ENCODE measurements at regions not wholly inside any gene's neighbourhood (a gene's known extent, or its start where the extent isn't known, plus 50 kb on each side); places are given as distances from the start of the nearest gene placed in this dataset.

DNA sequence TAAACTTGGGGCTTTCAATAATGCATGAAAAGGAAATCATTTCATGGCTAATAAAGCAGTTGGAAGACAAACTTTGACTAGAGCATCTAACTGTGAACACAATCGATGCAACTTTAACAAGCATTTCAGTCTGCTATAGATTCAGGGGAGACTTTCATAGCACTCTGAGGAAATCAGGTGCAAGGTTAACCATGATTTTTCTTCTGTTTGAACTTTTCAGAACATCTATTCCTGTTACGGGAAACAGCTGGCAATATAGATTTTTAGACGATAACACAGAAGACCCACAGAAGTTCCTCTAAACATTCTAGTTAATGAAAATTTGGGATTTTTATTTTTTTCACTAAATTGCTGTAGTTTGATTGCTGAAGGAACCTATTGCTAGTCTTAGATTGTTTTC, 177.3 kb downstream of the TRIM33 start:
- TF ChIP-seq NONO (IDR thresholded peaks at IDR 0.05; ENCODE audit: low read depth in 2 of 2, low read length in 1 of 2) (no peak), POLR2H (tag; IDR thresholded peaks at IDR 0.05; ENCODE audit: low read depth) (no peak), JUNB (CRISPR knock-in tag; conservative IDR thresholded peaks at IDR 0.05) (no peak), SMARCC2 (IDR thresholded peaks at IDR 0.05; ENCODE audit: low read depth) (no peak), KLF13 (tag; IDR thresholded peaks at IDR 0.05; ENCODE audit: borderline replicate concordance, low read depth) (no peak), HDAC2 (IDR thresholded peaks at IDR 0.05) (no peak), POLR2A (conservative IDR thresholded peaks at IDR 0.05) (no peak), SMC3 (conservative IDR thresholded peaks at IDR 0.05; ENCODE audit: insufficient read depth, low read depth, low read length) (no peak), MCM3 (IDR thresholded peaks at IDR 0.05) (no peak)
- TF ChIP-seq, protein P1, sequence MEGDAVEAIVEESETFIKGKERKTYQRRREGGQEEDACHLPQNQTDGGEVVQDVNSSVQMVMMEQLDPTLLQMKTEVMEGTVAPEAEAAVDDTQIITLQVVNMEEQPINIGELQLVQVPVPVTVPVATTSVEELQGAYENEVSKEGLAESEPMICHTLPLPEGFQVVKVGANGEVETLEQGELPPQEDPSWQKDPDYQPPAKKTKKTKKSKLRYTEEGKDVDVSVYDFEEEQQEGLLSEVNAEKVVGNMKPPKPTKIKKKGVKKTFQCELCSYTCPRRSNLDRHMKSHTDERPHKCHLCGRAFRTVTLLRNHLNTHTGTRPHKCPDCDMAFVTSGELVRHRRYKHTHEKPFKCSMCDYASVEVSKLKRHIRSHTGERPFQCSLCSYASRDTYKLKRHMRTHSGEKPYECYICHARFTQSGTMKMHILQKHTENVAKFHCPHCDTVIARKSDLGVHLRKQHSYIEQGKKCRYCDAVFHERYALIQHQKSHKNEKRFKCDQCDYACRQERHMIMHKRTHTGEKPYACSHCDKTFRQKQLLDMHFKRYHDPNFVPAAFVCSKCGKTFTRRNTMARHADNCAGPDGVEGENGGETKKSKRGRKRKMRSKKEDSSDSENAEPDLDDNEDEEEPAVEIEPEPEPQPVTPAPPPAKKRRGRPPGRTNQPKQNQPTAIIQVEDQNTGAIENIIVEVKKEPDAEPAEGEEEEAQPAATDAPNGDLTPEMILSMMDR (IDR thresholded peaks at IDR 0.05 in 2 of 3, conservative IDR thresholded peaks at IDR 0.05 in 1 of 3; ENCODE audit: insufficient read depth in 2 of 3, low read depth in 1 of 3, low read length in 3 of 3) = no peak

Measured in K562 (cell line).